Activated B cell treated with CpG ODN at 0.5 μM for 24 hours (primary cell): ENCODE measurements at regions not wholly inside any gene's neighbourhood (a gene's known extent, or its start where the extent isn't known, plus 50 kb on each side); places are given as distances from the start of the nearest gene placed in this dataset.

Source experiments
- ATAC-seq: fragments of 200-7000 bp; cut with Tn5 transposase; one replicate; pipeline ENCODE4 v1.10.0; 2021; ENCODE audit warnings: low read depth, mild to moderate bottlenecking, moderate library complexity
- CTCF ChIA-PET: fragments of 350-600 bp; sonication (Branson Sonifier 250); formaldehyde crosslinking; loops from one replicate; lab custom pipeline; 2021; ENCODE audit warnings: antibody characterized with exemption; lab: Charles Lee
- POLR2A ChIA-PET: fragments of 350-600 bp; sonication (Branson Sonifier 250); formaldehyde crosslinking; loops from one replicate; lab custom pipeline; 2021; ENCODE audit warnings: antibody characterized with exemption; lab: Charles Lee
- DNase-seq: peaks from one replicate; pipeline ENCODE4 v3.0.0; 2022
- H3K27ac Mint-ChIP-seq: one replicate; pipeline ENCODE4 v1.8.0; 2020; ENCODE audit warnings: mixed read lengths
- H3K27me3 Mint-ChIP-seq: one replicate; pipeline ENCODE4 v1.8.0; 2021; ENCODE audit warnings: mixed read lengths
- H3K36me3 Mint-ChIP-seq: one replicate; pipeline ENCODE4 v1.8.0; 2021; ENCODE audit warnings: low read depth, mixed read lengths
- H3K4me1 Mint-ChIP-seq: one replicate; pipeline ENCODE4 v1.8.0; 2021; ENCODE audit warnings: mixed read lengths
- H3K4me3 Mint-ChIP-seq: one replicate; pipeline ENCODE4 v1.8.0; 2020; ENCODE audit warnings: mild to moderate bottlenecking, mixed read lengths
- H3K9me3 Mint-ChIP-seq: one replicate; pipeline ENCODE4 v1.8.0; 2020; ENCODE audit warnings: mixed read lengths
- intact Hi-C: fragments of 100-400 bp; cut with micrococcal nuclease; formaldehyde crosslinking; loops from one replicate; pipeline ENCODE4 v1.15.1; 2024
- TF ChIP-seq, protein P1 (sequence below): fragments of 200-600 bp; IDR thresholded peaks from one replicate; pipeline ENCODE4 v1.8.0; 2022; ENCODE audit warnings: antibody characterized with exemption, mild to moderate bottlenecking

DNA sequence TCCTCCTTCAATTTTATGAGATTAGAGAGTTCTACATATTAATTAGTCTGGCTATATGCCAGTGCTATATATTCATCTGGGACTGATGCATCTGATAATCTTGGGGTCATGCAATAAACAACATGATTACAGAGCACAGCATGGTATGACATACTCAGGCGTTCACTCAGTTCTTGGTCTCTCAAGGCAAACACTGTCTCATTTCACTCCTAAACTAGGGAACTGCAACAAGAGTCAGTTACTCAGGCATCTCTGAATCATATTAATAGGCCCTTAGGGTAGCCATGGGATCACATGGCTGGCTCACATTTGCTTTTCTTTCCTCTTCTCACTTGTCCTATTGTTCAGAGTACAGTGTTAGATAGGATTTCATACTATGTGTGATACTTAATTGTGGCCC is 91.8 kb upstream of the TMEM260 start:
- CTCF ChIA-PET = interaction anchor here (0.9 to 6.1 kb wide), 3 partner anchors 8 to 699 kb away, joined by 3 to 35 read pairs (median 3); no protein-coding TSS in a partner anchor
- H3K4me3 Mint-ChIP-seq = no peak overlapping the region
- H3K27me3 Mint-ChIP-seq = peaks cover 5% of the 10 kb centered on the region
- no peaks in the 10 kb centered on the region for H3K36me3 Mint-ChIP-seq
- TF ChIP-seq, protein P1, sequence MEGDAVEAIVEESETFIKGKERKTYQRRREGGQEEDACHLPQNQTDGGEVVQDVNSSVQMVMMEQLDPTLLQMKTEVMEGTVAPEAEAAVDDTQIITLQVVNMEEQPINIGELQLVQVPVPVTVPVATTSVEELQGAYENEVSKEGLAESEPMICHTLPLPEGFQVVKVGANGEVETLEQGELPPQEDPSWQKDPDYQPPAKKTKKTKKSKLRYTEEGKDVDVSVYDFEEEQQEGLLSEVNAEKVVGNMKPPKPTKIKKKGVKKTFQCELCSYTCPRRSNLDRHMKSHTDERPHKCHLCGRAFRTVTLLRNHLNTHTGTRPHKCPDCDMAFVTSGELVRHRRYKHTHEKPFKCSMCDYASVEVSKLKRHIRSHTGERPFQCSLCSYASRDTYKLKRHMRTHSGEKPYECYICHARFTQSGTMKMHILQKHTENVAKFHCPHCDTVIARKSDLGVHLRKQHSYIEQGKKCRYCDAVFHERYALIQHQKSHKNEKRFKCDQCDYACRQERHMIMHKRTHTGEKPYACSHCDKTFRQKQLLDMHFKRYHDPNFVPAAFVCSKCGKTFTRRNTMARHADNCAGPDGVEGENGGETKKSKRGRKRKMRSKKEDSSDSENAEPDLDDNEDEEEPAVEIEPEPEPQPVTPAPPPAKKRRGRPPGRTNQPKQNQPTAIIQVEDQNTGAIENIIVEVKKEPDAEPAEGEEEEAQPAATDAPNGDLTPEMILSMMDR = no peak
- POLR2A ChIA-PET = no interaction called here
- DNase-seq = no peak
- no peak for ATAC-seq
- no peak overlapping the region for H3K27ac Mint-ChIP-seq
- no peaks in the 10 kb centered on the region for H3K9me3 Mint-ChIP-seq
- intact Hi-C loops = no loop called here
- H3K4me1 Mint-ChIP-seq = peaks cover 4% of the 10 kb centered on the region

DNA sequence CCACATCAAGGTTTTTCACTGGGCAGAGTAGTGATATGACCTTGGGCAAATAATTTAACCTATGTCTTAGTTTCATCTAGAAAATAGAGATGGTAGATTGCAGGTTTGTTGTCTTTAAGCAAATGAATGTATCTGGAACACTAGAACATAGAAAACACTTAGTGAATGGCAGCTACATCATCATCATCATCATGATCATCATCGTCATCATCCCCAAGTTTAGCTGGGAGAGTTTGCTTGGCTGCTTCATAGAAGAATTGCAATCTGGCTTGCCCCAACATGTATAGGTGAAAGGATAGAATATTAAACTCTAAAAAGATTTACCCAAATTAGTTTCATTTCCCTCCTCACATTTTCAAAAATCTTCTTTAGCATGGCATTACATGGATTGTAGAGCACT is 91.3 kb upstream of the TMEM260 start:
- H3K9me3 Mint-ChIP-seq = no peaks in the 10 kb centered on the region
- H3K27me3 Mint-ChIP-seq = peaks cover 3% of the 10 kb centered on the region
- H3K27ac Mint-ChIP-seq = no peak overlapping the region
- ChIA-PET POLR2A (no interaction called here), CTCF (interaction anchor here (0.9 to 6.1 kb wide), 5 partner anchors 9 to 828 kb away, joined by 3 to 57 read pairs (median 5); no protein-coding TSS in a partner anchor)
- DNase-seq (no peak), ATAC-seq (no peak)
- no peak overlapping the region for H3K4me3 Mint-ChIP-seq
- TF ChIP-seq, protein P1 = no peak
- H3K36me3 Mint-ChIP-seq = no peaks in the 10 kb centered on the region
- H3K4me1 Mint-ChIP-seq = peaks cover 4% of the 10 kb centered on the region
- intact Hi-C loops = no loop called here

DNA sequence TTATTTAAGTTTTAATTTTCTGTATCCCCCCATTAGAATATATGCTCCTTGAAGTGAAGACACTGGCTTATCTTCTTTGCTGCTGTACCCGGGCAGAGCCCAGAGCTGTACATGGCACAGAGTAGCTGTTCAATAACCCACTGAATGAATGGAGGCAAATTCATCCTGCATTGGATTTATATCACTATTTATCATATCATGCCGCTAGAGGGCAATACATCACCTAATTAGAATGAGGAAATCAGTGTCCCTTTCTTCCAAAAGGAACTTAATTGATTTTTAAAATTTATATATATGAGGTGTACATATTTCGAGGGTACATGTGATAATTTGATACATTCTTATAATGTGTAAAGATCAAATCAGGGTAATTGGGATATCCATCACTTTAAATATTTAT is 89.2 kb upstream of the TMEM260 start:
- POLR2A ChIA-PET = no interaction called here
- ATAC-seq = no peak
- no peak overlapping the region for H3K4me3 Mint-ChIP-seq
- TF ChIP-seq, protein P1 = no peak
- no peaks in the 10 kb centered on the region for H3K36me3 Mint-ChIP-seq
- CTCF ChIA-PET = interaction anchor here (0.5 to 6.1 kb wide), 14 partner anchors 8 to 1044 kb away, joined by 3 to 57 read pairs (median 4); no protein-coding TSS in a partner anchor
- H3K27ac Mint-ChIP-seq = no peak overlapping the region
- peaks cover 4% of the 10 kb centered on the region for H3K4me1 Mint-ChIP-seq
- H3K27me3 Mint-ChIP-seq = no peaks in the 10 kb centered on the region
- H3K9me3 Mint-ChIP-seq = no peaks in the 10 kb centered on the region
- no peak for DNase-seq
- intact Hi-C loops = loop anchor here (1.0 to 5.0 kb wide), 3 partner anchors 87 to 804 kb away; partner anchors contain the start of gene TMEM260

DNA sequence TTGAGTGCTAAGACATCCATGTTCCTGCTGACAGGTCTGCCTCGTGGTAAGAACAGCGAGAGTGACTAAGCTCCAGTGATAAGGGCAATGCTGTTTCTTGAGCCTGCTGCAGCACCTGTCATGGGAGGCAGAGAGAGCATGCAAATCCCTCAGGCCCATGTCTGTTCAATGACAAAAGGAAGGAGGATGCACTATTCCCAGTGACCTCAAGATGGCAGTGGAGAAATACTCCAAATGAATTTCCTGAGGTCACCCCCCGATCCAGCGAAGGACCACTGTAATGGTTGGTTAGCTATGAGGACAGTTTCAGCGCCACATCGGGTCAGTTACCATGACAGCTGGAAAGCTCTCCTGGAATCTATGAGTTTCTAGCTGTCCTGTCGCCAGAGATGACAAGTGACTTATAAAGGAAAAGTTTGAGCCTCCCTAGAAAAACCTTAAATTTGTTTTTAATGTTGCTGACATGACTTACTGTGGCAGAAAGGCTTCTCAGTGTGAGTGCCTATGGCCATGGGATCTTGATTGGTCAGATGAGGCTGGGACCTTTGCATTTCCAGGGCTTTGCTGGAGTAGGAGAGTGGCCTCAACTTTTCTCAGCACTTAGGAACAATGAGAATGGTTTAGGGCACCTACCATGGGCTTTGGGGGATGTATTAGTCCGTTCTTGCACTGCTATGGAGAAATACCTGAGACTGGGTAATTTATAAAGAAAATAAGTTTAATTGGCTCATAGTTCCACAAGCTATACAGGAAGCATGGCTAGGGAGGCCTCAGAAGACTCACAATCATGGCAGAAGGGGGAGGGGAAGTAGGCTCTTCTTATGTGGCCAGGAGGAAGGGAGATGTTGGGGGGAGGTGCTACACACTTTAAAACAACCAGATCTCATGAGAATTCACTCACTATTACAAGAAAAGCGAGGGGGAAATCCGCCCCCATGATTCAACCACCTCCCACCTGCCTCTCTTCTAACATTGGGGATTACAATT is 88.0 kb upstream of the TMEM260 start:
- CTCF ChIA-PET = interaction anchor here (0.5 to 6.1 kb wide), 13 partner anchors 7 to 1045 kb away, joined by 3 to 57 read pairs (median 4); no protein-coding TSS in a partner anchor
- H3K4me1 Mint-ChIP-seq = peaks cover 4% of the 10 kb centered on the region
- TF ChIP-seq, protein P1 = no peak
- POLR2A ChIA-PET = no interaction called here
- no peaks in the 10 kb centered on the region for H3K27me3 Mint-ChIP-seq
- DNase-seq = no peak
- H3K36me3 Mint-ChIP-seq = no peaks in the 10 kb centered on the region
- peak; percentile 61 for ATAC-seq
- H3K4me3 Mint-ChIP-seq = no peak overlapping the region
- H3K9me3 Mint-ChIP-seq = no peaks in the 10 kb centered on the region
- H3K27ac Mint-ChIP-seq = no peak overlapping the region
- intact Hi-C loops = loop anchor here (1.0 to 5.0 kb wide), 4 partner anchors 86 to 826 kb away; partner anchors contain the start of gene TMEM260

DNA sequence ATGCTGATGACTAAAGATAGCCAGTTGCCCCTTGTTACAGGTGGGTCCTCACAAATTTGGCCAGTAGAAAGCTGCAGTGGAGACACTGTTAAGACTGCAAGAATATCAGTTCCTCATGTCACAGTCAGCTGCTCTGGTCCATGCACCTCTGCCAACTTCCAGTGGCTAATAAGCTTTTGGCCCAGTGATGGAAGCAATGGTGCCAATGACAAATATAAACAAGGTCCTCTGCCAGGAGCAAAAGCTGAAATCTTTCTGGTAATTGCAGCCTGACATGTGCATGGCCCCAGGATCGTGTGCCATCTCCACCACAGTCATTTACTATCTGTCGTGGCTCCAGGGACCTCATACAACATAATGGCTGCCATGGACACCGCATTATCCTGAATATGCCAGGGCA is 85.4 kb upstream of the TMEM260 start:
- Mint-ChIP-seq H3K4me3 (no peak overlapping the region), H3K4me1 (peaks cover 4% of the 10 kb centered on the region), H3K27me3 (no peaks in the 10 kb centered on the region), H3K27ac (no peak overlapping the region), H3K9me3 (no peaks in the 10 kb centered on the region), H3K36me3 (no peaks in the 10 kb centered on the region)
- ChIA-PET POLR2A (no interaction called here), CTCF (interaction anchor here (0.9 kb wide), 1 partner anchor 20 kb away, joined by 3 read pairs; no protein-coding TSS in a partner anchor)
- no peak for ATAC-seq
- DNase-seq = no peak
- TF ChIP-seq, protein P1 = no peak
- intact Hi-C loops = loop anchor here (5.0 kb wide), 1 partner anchor 83 kb away; the partner anchor contains the start of gene TMEM260
